ENCODE measurements at regions not wholly inside any gene's neighbourhood (a gene's known extent, or its start where the extent isn't known, plus 50 kb on each side); places are given as distances from the start of the nearest gene placed in this dataset.

GRCh38 chr5:21058289-21058688 is 1070.3 kb upstream of the CDH18 start:
- Histone ChIP-seq H3K27ac (ENCODE audit: low read length) (peak overlapping the region; percentile 35; the same call in 1 of the 2 replicates), H3K27me3 (ENCODE audit: low read depth, low read length) (no peaks in the 10 kb centered on the region), H3K36me3 (replicated peaks; ENCODE audit: low read depth, low read length) (peaks cover 3% of the 10 kb centered on the region), H2AFZ (ENCODE audit: low read depth, low read length) (no peak overlapping the region), H3K4me1 (ENCODE audit: low read length) (peaks cover 14% of the 10 kb centered on the region), H3K9me3 (ENCODE audit: insufficient read depth, low read length) (no peaks in the 10 kb centered on the region), H3K79me2 (ENCODE audit: low read length) (no peaks in the 10 kb centered on the region), H4K20me1 (ENCODE audit: insufficient read depth, low read length) (no peaks in the 10 kb centered on the region), H3K9ac (ENCODE audit: low read length) (no peak overlapping the region), H3K4me3 (ENCODE audit: low read length) (no peak overlapping the region), H3K4me2 (ENCODE audit: low read length) (peak overlapping the region; percentile 38)
- TF ChIP-seq CTCF (IDR thresholded peaks at IDR 0.05; ENCODE audit: low read depth, low read length) (no peak), EZH2phosphoT487 (IDR thresholded peaks at IDR 0.05; ENCODE audit: low read depth) (no peak)

- Histone ChIP-seq H3K27ac (ENCODE audit: low read length) (no peak overlapping the region), H4K20me1 (ENCODE audit: insufficient read depth, low read length) (no peaks in the 10 kb centered on the region), H3K27me3 (ENCODE audit: low read depth, low read length) (no peaks in the 10 kb centered on the region), H3K9me3 (ENCODE audit: insufficient read depth, low read length) (no peaks in the 10 kb centered on the region), H3K4me1 (ENCODE audit: low read length) (no peaks in the 10 kb centered on the region), H3K79me2 (ENCODE audit: low read length) (no peaks in the 10 kb centered on the region), H3K4me2 (ENCODE audit: low read length) (no peak overlapping the region), H3K36me3 (replicated peaks; ENCODE audit: low read depth, low read length) (no peaks in the 10 kb centered on the region), H3K4me3 (ENCODE audit: low read length) (no peak overlapping the region), H2AFZ (ENCODE audit: low read depth, low read length) (no peak overlapping the region), H3K9ac (ENCODE audit: low read length) (no peak overlapping the region)
- TF ChIP-seq CTCF (IDR thresholded peaks at IDR 0.05; ENCODE audit: low read depth, low read length) = no peak
- TF ChIP-seq EZH2phosphoT487 (IDR thresholded peaks at IDR 0.05; ENCODE audit: low read depth) = no peak
Observed at GRCh38 chr5:21051945-21052344, 1063.9 kb upstream of the CDH18 start.

- TF ChIP-seq CTCF (IDR thresholded peaks at IDR 0.05; ENCODE audit: low read depth, low read length) = no peak
- TF ChIP-seq EZH2phosphoT487 (IDR thresholded peaks at IDR 0.05; ENCODE audit: low read depth) = no peak
- H3K36me3 ChIP-seq (replicated peaks; ENCODE audit: low read depth, low read length) = no peaks in the 10 kb centered on the region
Observed at GRCh38 chr5:21049901-21050300, 1061.9 kb upstream of the CDH18 start.

GRCh38 chr5:21030981-21031380 is 1043.0 kb upstream of the CDH18 start:
- Histone ChIP-seq H3K27me3 (ENCODE audit: low read depth, low read length) (no peaks in the 10 kb centered on the region), H3K4me3 (ENCODE audit: low read length) (no peak overlapping the region), H3K9me3 (ENCODE audit: insufficient read depth, low read length) (no peaks in the 10 kb centered on the region), H3K79me2 (ENCODE audit: low read length) (no peaks in the 10 kb centered on the region), H3K4me2 (ENCODE audit: low read length) (no peak overlapping the region), H4K20me1 (ENCODE audit: insufficient read depth, low read length) (no peaks in the 10 kb centered on the region), H2AFZ (ENCODE audit: low read depth, low read length) (no peak overlapping the region), H3K4me1 (ENCODE audit: low read length) (no peaks in the 10 kb centered on the region), H3K9ac (ENCODE audit: low read length) (no peak overlapping the region), H3K27ac (ENCODE audit: low read length) (no peak overlapping the region), H3K36me3 (replicated peaks; ENCODE audit: low read depth, low read length) (no peaks in the 10 kb centered on the region)
- TF ChIP-seq CTCF (IDR thresholded peaks at IDR 0.05; ENCODE audit: low read depth, low read length) (no peak), EZH2phosphoT487 (IDR thresholded peaks at IDR 0.05; ENCODE audit: low read depth) (no peak)

More at GRCh38 chr5:21049901-21050300, 1061.9 kb upstream of the CDH18 start:
- no peaks in the 10 kb centered on the region for H3K4me1 ChIP-seq (ENCODE audit: low read length)
- no peak overlapping the region for H3K27ac ChIP-seq (ENCODE audit: low read length)
- no peaks in the 10 kb centered on the region for H3K27me3 ChIP-seq (ENCODE audit: low read depth, low read length)
- H3K4me2 ChIP-seq (ENCODE audit: low read length) = no peak overlapping the region
- H3K9ac ChIP-seq (ENCODE audit: low read length) = no peak overlapping the region
- no peaks in the 10 kb centered on the region for H3K9me3 ChIP-seq (ENCODE audit: insufficient read depth, low read length)
- H3K4me3 ChIP-seq (ENCODE audit: low read length) = no peak overlapping the region
- H4K20me1 ChIP-seq (ENCODE audit: insufficient read depth, low read length) = no peaks in the 10 kb centered on the region
- no peak overlapping the region for H2AFZ ChIP-seq (ENCODE audit: low read depth, low read length)
- no peaks in the 10 kb centered on the region for H3K79me2 ChIP-seq (ENCODE audit: low read length)
